DND-41 (cell line): ENCODE measurements at regions not wholly inside any gene's neighbourhood (a gene's known extent, or its start where the extent isn't known, plus 50 kb on each side); places are given as distances from the start of the nearest gene placed in this dataset.

Source experiments
- ATAC-seq: fragments of 200-7000 bp; cut with Tn5 transposase; 3 replicates; pipeline ENCODE4 v1.9.1; 2021; ENCODE audit warnings: low read depth; ENCODE audit not compliant: insufficient read depth
- DNase-seq: peaks from one replicate; pipeline ENCODE4 v3.0.0-alpha.2; 2020
- H2AFZ ChIP-seq: 2 replicates; pipeline ENCODE4 v1.6.0; 2012; ENCODE audit warnings: low read depth, low read length
- H3K27ac ChIP-seq: 2 replicates; pipeline ENCODE4 v1.5.1; 2012; ENCODE audit warnings: low read length, inconsistent platforms
- H3K27me3 ChIP-seq: fragments of 200-600 bp; sonication (generic); 2 replicates; pipeline ENCODE4 v1.6.0; 2012; ENCODE audit warnings: low read length, mild to moderate bottlenecking, inconsistent platforms; ENCODE audit not compliant: insufficient read depth, poor library complexity
- H3K36me3 ChIP-seq: 2 replicates; pipeline ENCODE4 v1.5.1; 2012; ENCODE audit warnings: low read length, inconsistent platforms; ENCODE audit not compliant: insufficient read depth
- H3K4me1 ChIP-seq: 2 replicates; pipeline ENCODE4 v1.5.1; 2012; ENCODE audit warnings: mild to moderate bottlenecking, low read length; ENCODE audit not compliant: insufficient read depth
- H3K4me2 ChIP-seq: 2 replicates; pipeline ENCODE4 v1.6.0; 2012; ENCODE audit warnings: mild to moderate bottlenecking, moderate library complexity, low read length, inconsistent platforms; ENCODE audit not compliant: insufficient read depth
- H3K4me3 ChIP-seq, 2 experiments: fragments of 200-600 bp in 1 of 2; shearing (Covaris generic) in 1 of 2; 2 replicates each; pipeline ENCODE4 v1.5.1; 2012 to 2016; ENCODE audit warnings: inconsistent platforms in 2 of 2, low read length in 2 of 2, mild to moderate bottlenecking in 2 of 2, low read depth in 1 of 2, moderate library complexity in 1 of 2
- H3K79me2 ChIP-seq: 2 replicates; pipeline ENCODE4 v1.6.0; 2012; ENCODE audit warnings: low read length, inconsistent platforms; ENCODE audit not compliant: insufficient read depth
- H3K9ac ChIP-seq: 2 replicates; pipeline ENCODE4 v1.6.0; 2012; ENCODE audit warnings: low read depth, mild to moderate bottlenecking, inconsistent platforms, low read length, moderate library complexity
- H3K9me3 ChIP-seq: 2 replicates; pipeline ENCODE4 v1.5.1; 2012; ENCODE audit warnings: low read length, moderate library complexity, mild to moderate bottlenecking, inconsistent platforms; ENCODE audit not compliant: insufficient read depth, severe bottlenecking
- H4K20me1 ChIP-seq: 2 replicates; pipeline ENCODE4 v1.6.0; 2012; ENCODE audit warnings: low read length; ENCODE audit not compliant: insufficient read depth
- CTCF ChIP-seq: IDR thresholded peaks from 2 replicates; pipeline ENCODE4 v1.5.1; 2012; ENCODE audit warnings: borderline replicate concordance, low read length, moderate library complexity, mild to moderate bottlenecking; ENCODE audit not compliant: poor library complexity, severe bottlenecking; ENCODE audit errors: extremely low read depth
- EZH2 ChIP-seq: IDR thresholded peaks from 3 replicates; pipeline ENCODE4 v1.6.1; 2012; ENCODE audit warnings: borderline replicate concordance, low read depth, mild to moderate bottlenecking, moderate library complexity, low read length, inconsistent platforms; ENCODE audit not compliant: severe bottlenecking

- Histone ChIP-seq H3K4me1 (peaks cover 12% of the 10 kb centered on the region), H3K79me2 (no peaks in the 10 kb centered on the region), H3K9me3 (no peaks in the 10 kb centered on the region), H3K9ac (no peak overlapping the region), H3K27me3 (no peaks in the 10 kb centered on the region), H3K36me3 (no peaks in the 10 kb centered on the region), H4K20me1 (no peaks in the 10 kb centered on the region), H3K27ac (no peak overlapping the region), H3K4me2 (no peak overlapping the region), H2AFZ (no peak overlapping the region), H3K4me3 (no peak overlapping the region)
- no peak for TF ChIP-seq EZH2
- TF ChIP-seq CTCF, result no peak
- ATAC-seq, result 0 out of 3 replicates have a peak, but pooled peaks have one; percentile 50
- no peak for DNase-seq
Measured at GRCh38 chr12:46898152-46898931, 72.5 kb upstream of the SLC38A4 start.

- no peaks in the 10 kb centered on the region for H3K36me3 ChIP-seq
- H3K4me1 ChIP-seq, result peaks cover 12% of the 10 kb centered on the region
- TF ChIP-seq CTCF, result no peak
- no peak for TF ChIP-seq EZH2
- ATAC-seq, result no peak
- H4K20me1 ChIP-seq, result no peaks in the 10 kb centered on the region
- no peak overlapping the region for H3K9ac ChIP-seq
- no peak overlapping the region for H3K27ac ChIP-seq
- H2AFZ ChIP-seq, result no peak overlapping the region
- no peak overlapping the region for H3K4me3 ChIP-seq
- no peak overlapping the region for H3K4me2 ChIP-seq
- H3K9me3 ChIP-seq, result no peaks in the 10 kb centered on the region
- no peaks in the 10 kb centered on the region for H3K27me3 ChIP-seq
- H3K79me2 ChIP-seq, result no peaks in the 10 kb centered on the region
- no peak for DNase-seq
Measured at GRCh38 chr12:46898989-46899388, 73.2 kb upstream of the SLC38A4 start.

- Histone ChIP-seq H3K4me2 (peak overlapping the region; percentile 46; the same call in 1 of the 2 replicates), H2AFZ (peak overlapping the region; percentile 57)
- ATAC-seq, result peak; percentile 76
Measured at GRCh38 chr12:46900734-46901463, 75.1 kb upstream of the SLC38A4 start.

More at GRCh38 chr12:46900734-46901463, 75.1 kb upstream of the SLC38A4 start:
- H3K79me2 ChIP-seq, result no peaks in the 10 kb centered on the region
- H3K36me3 ChIP-seq, result no peaks in the 10 kb centered on the region
- no peak for TF ChIP-seq EZH2
- no peak for TF ChIP-seq CTCF
- H3K27me3 ChIP-seq, result no peaks in the 10 kb centered on the region
- DNase-seq, result no peak
- H3K9ac ChIP-seq, result no peak overlapping the region
- H3K4me1 ChIP-seq, result peaks cover 12% of the 10 kb centered on the region
- no peaks in the 10 kb centered on the region for H4K20me1 ChIP-seq
- no peaks in the 10 kb centered on the region for H3K9me3 ChIP-seq
- no peak overlapping the region for H3K27ac ChIP-seq
- peak overlapping the region in 1 of 2 experiments; percentile 25; a peak in 1 of 4 replicates for H3K4me3 ChIP-seq
